ENCODE measurements at regions not wholly inside any gene's neighbourhood (a gene's known extent, or its start where the extent isn't known, plus 50 kb on each side); places are given as distances from the start of the nearest gene placed in this dataset.
"Not testable (repeated sequence)": the region's sequence is repeated elsewhere in the genome, so short reads cannot be mapped to it uniquely, and the experiment has no call there.

- peaks cover 48% of the 10 kb centered on the region for H3K9me3 Mint-ChIP-seq (ENCODE audit: unreplicated experiment)
- no peaks in the 10 kb centered on the region for H3K36me3 Mint-ChIP-seq (ENCODE audit: low read depth, unreplicated experiment)
- TF ChIP-seq CTCF (IDR thresholded peaks at IDR 0.05; ENCODE audit: unreplicated experiment), result no peak
- DNase-seq (ENCODE audit: low spot score), result no peak
- peaks cover 7% of the 10 kb centered on the region for H3K27me3 Mint-ChIP-seq (ENCODE audit: unreplicated experiment)
- no peaks in the 10 kb centered on the region for H3K4me1 Mint-ChIP-seq (ENCODE audit: unreplicated experiment)
- H3K4me3 Mint-ChIP-seq (ENCODE audit: unreplicated experiment), result no peak overlapping the region
- no peak overlapping the region for H3K27ac Mint-ChIP-seq (ENCODE audit: unreplicated experiment)
These were observed 356.3 kb upstream of the C1orf174 start for GRCh38 chr1:4256351-4256750.

DNA sequence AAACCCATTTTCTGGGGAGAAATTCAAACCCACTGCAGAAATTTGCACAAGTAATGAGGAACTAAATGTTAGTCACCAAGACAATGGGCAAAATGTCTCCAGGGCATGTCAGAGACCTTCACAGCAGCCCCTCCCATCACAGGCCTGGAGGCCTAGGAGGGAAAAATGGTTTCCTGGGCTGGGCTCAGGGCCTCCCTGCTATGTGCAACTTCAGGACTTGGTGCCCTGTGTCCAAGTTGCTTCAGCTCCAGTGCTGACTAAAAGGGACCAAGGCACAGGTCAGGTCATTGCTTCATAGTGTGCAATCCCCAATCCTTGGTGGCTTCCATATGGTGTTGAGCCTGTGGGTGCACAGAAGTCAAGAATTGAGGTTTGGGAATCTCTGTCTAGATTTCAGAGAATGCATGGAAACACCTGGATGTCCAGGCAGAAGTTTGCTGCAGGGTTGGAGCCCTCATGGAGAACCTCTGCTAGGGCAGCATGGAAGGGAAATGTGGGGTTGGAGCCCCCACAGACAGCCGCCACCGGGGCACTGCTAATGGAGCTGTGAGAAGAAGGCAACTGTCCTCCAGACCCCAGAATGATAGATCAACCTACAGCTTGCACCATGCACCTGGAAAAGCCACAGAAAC lies 358.2 kb upstream of the C1orf174 start:
- H3K27me3 Mint-ChIP-seq (ENCODE audit: unreplicated experiment); H3K4me3 Mint-ChIP-seq (ENCODE audit: unreplicated experiment); H3K4me1 Mint-ChIP-seq (ENCODE audit: unreplicated experiment); DNase-seq (ENCODE audit: low spot score); H3K36me3 Mint-ChIP-seq (ENCODE audit: low read depth, unreplicated experiment); H3K27ac Mint-ChIP-seq (ENCODE audit: unreplicated experiment): not testable (repeated sequence)
- peaks cover 45% of the 10 kb centered on the region for H3K9me3 Mint-ChIP-seq (ENCODE audit: unreplicated experiment)

DNA sequence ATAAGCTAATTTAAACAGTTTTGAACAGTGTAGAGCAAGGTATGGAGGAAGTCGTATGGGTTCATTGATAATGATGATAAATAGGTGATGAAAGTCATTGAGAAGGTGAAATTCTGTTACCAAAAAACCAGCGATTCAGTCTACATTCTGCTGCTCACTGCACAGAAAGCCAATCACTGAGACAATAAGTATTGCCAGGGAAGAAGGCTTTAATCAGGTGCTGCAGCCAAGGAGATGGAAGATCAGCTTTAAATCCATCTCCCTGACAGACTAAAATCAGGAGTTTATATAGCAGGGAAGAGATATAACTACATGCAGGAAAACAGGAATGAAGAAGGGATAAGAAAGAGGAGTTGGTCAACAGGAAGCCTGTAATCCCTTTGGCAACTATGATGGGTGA lies 361.3 kb upstream of the C1orf174 start:
- no peak for TF ChIP-seq CTCF (IDR thresholded peaks at IDR 0.05; ENCODE audit: unreplicated experiment)
- Mint-ChIP-seq H3K4me1 (ENCODE audit: unreplicated experiment) (no peaks in the 10 kb centered on the region), H3K27me3 (ENCODE audit: unreplicated experiment) (peaks cover 2% of the 10 kb centered on the region), H3K4me3 (ENCODE audit: unreplicated experiment) (no peak overlapping the region), H3K36me3 (ENCODE audit: low read depth, unreplicated experiment) (no peaks in the 10 kb centered on the region), H3K27ac (ENCODE audit: unreplicated experiment) (no peak overlapping the region), H3K9me3 (ENCODE audit: unreplicated experiment) (peaks cover 61% of the 10 kb centered on the region)
- DNase-seq (ENCODE audit: low spot score), result no peak

DNA sequence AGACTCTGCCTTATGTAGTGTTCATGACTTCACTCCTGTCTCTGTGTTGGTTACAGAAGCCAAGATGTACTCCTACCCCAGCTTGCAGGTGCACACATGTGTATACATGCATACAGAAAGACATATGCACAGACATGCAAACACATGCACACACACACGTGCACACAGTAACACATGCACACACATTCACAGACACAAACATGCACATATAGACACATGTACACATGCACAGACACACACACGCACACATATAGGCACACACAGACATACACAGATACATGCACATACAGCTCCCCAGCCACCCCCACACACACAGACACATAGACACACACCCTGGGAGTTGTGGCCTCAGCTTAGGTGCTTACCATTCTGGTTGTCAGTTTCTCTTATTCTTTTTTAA lies 362.6 kb upstream of the C1orf174 start:
- Mint-ChIP-seq H3K27ac (ENCODE audit: unreplicated experiment) (no peak overlapping the region), H3K4me1 (ENCODE audit: unreplicated experiment) (no peaks in the 10 kb centered on the region), H3K36me3 (ENCODE audit: low read depth, unreplicated experiment) (no peaks in the 10 kb centered on the region), H3K27me3 (ENCODE audit: unreplicated experiment) (no peaks in the 10 kb centered on the region), H3K9me3 (ENCODE audit: unreplicated experiment) (peaks cover 57% of the 10 kb centered on the region), H3K4me3 (ENCODE audit: unreplicated experiment) (no peak overlapping the region)
- no peak for TF ChIP-seq CTCF (IDR thresholded peaks at IDR 0.05; ENCODE audit: unreplicated experiment)
- DNase-seq (ENCODE audit: low spot score), result no peak

GRCh38 chr1:4263699-4264098 lies 363.6 kb upstream of the C1orf174 start:
- no peak for TF ChIP-seq CTCF (IDR thresholded peaks at IDR 0.05; ENCODE audit: unreplicated experiment)
- DNase-seq (ENCODE audit: low spot score), result no peak

More at GRCh38 chr1:4263699-4264098, 363.6 kb upstream of the C1orf174 start:
- Mint-ChIP-seq H3K4me3 (ENCODE audit: unreplicated experiment) (no peak overlapping the region), H3K9me3 (ENCODE audit: unreplicated experiment) (peaks cover 54% of the 10 kb centered on the region), H3K4me1 (ENCODE audit: unreplicated experiment) (no peaks in the 10 kb centered on the region), H3K27me3 (ENCODE audit: unreplicated experiment) (no peaks in the 10 kb centered on the region), H3K36me3 (ENCODE audit: low read depth, unreplicated experiment) (no peaks in the 10 kb centered on the region), H3K27ac (ENCODE audit: unreplicated experiment) (no peak overlapping the region)
